NCI-H82 (cell line): ENCODE measurements at regions not wholly inside any gene's neighbourhood (a gene's known extent, or its start where the extent isn't known, plus 50 kb on each side); places are given as distances from the start of the nearest gene placed in this dataset.

Experiments
- DNase-seq: peaks from one replicate; lab custom pipeline; 2025; lab: John Stamatoyannopoulos, UW

GRCh38 chr12:71071536-71072097 lies 86.2 kb downstream of the TSPAN8 start:
- no peak for DNase-seq

DNA sequence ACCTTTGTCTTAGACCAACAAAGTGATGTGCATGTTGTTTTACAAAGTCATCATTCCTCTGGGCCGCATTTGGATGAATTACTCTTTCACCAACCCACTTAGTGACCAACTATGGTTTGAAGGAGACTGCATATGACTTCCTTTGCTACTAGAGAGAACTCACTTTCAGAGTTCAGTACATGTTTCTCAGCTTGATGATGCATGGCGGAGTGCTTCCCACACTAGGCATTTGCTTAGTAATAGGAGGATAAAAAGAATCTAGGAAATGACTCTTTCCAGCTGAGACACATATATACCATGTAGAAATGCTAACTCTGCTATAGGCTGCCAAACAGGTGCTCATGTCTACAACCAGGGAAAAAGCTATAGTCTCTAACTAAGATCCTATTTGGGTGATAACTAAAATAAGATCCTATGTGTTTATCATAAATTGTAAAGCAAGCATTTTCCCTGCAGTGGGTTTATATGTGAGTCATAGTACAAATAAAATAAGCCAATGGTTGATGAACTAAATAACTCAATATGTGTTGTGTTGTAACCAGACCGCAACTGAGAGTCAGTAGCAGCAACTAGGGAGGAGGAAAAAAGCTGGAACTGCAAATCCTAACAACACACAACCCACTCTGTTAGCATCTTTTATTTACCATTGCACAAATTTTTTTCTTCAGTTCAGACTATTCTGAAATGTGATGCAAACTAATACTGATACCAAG lies 87.2 kb downstream of the TSPAN8 start:
- no peak for DNase-seq

DNA sequence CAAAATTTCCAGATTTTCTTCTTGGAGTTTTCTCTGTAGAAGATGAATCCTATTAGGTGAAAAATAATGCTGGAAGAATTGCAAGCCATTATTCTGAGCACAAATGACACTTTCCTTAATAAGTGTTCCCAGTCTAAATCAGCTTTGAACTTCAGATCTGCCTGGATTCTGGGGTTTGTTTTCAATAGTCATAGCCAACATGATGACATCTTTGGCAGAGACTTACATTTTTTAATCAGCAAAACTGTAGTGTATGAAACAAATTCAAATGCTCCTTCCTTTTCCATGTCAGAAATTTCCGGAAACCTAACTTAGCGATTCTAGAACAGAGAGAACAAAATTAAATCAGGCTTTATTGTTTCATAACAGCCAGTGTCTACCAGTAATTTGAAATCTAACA lies 88.5 kb downstream of the TSPAN8 start:
- no peak for DNase-seq

DNA sequence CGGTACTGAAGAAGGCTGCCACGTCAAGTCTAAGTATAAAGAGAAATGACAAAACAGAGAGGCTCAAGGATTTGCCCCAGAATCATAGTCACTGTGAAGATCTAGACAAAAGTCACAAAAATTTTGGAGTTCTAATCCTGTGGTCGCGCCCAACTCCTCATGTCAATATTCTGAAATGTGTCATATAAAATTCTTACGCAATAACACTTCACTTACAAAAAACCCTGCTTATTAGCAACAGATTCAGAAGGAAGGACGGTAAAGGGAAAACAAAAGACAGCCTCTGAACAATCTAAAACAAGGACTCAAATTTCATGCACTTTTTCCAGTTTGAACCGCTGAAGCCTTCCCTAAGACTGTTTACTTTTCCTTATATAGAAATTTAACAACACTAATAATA lies 94.7 kb downstream of the TSPAN8 start:
- DNase-seq: no peak

DNA sequence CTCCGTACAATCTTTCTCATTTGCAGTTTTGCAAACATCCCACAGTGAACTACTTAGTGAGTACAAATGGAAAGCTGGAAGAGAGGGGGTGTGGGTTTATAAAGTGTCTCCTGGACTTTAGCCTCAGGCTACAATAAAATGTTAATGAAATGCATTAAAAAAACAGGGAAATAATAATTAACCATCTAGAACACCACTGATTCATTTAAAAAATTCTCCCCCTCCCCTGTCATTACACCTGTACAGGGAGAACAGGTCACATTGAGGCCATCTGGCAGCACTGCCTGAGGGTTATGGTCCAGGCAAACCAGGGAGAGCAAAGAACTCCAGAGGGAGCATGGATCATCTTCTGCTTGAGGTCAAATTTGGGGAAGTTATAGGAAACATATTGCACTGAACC lies 96.3 kb downstream of the TSPAN8 start:
- DNase-seq: no peak

GRCh38 chr12:71060426-71060825 lies 97.4 kb downstream of the TSPAN8 start:
- peak; percentile 91 for DNase-seq

GRCh38 chr12:71057330-71057729 lies 100.5 kb downstream of the TSPAN8 start:
- peak; percentile 62 for DNase-seq

- no peak for DNase-seq
Measured at GRCh38 chr12:71054551-71054950, 103.2 kb downstream of the TSPAN8 start.

DNA sequence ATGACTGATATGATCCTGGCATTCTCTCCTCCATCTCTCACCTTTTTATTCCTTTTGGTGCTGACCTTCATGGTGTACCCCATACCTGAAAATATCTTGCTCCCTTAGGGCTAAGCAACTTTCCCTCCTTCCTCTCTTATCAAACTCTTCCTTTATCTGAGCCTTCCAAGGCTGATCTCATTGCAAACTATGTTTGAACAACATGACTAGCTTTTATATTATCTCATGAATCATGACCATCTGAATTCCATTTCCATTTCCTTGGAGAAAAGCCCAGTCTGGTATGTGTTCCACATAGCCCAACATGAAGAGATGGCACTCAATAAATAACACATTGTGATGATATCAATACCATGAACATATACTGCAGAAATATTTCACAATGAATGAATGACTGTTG lies 111.6 kb downstream of the TSPAN8 start:
- DNase-seq: no peak

DNA sequence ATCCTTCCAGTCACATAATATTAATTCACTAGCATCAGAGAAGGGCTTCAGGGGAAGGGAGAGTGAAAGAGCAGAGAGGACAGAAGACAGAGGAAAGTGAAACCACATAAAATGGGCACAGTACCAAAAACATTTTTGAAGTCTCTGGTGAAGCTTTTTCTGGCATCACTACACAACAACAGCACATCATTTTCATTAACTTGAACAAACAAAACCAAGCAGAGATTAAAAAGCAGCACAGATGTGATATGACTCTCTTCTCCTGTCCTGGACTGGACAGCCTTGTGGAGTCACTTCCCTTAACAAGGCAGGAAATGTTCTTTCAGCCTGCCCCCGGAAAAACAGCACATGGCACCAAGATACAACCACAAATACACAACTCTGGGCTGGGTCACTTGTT lies 112.0 kb downstream of the TSPAN8 start:
- DNase-seq: no peak

DNA sequence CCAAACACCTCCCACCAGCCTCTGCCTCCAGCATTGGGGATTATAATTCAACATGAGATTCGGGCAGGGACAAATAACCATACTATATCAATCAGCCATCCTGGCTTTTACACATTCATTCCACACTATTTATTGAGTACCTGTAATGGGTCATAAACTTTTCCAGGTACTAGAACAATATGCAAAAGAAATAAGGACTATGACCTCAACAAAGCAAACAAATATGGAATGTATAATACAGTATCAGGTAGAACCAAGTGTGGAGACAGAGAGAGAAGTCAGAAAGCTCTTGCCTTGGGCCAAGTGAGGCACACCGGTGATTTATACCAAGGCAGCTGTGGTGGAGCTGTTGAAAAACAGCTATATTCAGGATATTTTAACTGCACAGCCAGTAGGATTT lies 116.3 kb downstream of the TSPAN8 start:
- no peak for DNase-seq

- DNase-seq: no peak
Measured at GRCh38 chr12:71038960-71039359, 118.4 kb upstream of the PTPRR start.

GRCh38 chr12:71036526-71036925 lies 116.0 kb upstream of the PTPRR start:
- DNase-seq: no peak

GRCh38 chr12:71032933-71033332 lies 112.4 kb upstream of the PTPRR start:
- DNase-seq: no peak

GRCh38 chr12:71029302-71029701 lies 108.8 kb upstream of the PTPRR start:
- peak; percentile 70 for DNase-seq

GRCh38 chr12:71027856-71028255 lies 107.3 kb upstream of the PTPRR start:
- no peak for DNase-seq

DNA sequence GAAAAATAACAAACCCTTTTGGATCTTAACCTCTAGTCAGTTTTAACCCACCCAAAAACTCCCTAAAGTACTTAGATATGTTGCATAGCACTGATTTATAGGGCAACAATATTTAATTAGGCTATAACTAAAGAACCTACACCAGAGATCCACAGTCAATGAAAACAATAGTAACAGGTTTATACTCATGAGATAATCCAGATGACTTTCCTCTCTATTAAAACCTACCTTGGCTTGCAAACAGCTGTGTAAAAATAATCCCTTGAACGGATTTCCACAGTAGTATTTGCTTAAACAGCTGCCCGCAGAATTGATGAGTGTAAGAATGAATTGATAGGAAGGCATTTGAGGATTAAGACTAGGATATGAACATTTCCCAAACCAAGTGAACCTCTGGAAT lies 104.3 kb upstream of the PTPRR start:
- DNase-seq: peak; percentile 71

DNA sequence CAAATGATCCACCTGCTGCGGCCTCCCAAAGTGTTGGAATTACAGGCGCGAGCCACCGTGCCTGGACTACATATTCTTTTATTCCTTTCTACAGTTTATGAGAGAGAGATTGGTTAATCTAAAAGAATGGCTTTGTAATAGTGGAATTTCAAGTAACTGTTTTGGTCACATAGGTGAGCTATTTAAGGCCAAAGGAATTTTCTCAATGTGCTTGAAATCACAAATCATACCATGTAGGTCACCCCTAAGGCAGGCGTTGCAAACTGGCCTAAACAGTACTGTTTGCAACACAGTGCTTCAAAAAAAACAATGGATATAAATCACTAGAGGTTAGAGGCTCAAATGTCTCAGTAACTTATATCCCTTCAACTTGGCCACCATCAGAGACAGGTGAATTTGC lies 103.7 kb upstream of the PTPRR start:
- DNase-seq: no peak

DNA sequence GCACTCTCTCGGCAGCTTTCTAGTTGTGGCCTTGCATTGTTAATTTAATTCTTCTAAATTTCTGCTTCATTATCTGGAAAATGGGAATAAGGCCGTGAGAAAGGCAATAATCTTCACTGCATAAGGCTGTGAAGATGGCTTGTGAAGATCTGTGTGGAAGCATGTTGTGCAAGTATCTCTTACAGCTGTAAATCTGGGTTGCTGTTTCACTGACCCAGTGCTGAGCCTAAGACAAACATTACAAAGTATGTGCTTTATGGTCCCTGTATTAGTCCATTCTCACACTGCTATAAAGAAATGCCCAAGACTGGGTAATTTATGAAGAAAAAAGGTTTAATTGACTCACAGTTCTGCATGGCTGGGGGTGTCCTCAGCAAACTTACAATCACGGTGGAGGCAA lies 101.0 kb upstream of the PTPRR start:
- DNase-seq: peak; percentile 47

GRCh38 chr12:71019282-71019831 lies 98.8 kb upstream of the PTPRR start:
- DNase-seq: no peak

- DNase-seq: no peak
Measured at GRCh38 chr12:71018682-71019081, 98.1 kb upstream of the PTPRR start.

DNA sequence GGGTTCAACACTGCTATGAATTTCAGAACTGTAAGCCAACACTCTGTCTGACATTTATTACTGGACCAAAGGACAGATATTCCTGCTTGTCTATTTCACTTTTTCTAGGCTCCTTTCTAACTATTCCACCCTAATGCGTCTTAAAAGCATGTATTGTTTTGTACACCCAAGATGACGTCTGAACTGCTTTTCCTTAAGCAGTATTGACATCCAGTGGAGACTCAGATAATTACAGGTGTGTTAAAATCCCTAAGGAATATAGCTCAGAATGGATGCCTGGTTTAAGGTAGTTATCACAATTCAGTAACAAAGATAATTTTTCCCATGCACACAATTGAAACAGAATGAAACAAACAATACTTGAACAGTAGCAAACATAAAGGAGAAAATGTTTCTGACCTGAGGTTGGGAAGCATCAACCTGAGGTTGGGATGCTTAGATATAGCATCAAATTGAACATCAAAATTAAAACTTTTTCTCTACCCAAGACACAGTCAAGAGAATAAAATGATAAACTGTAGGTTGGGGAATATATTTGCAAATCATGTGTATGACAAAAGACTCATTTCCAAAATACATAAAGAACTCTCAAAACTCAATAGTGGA lies 93.7 kb upstream of the PTPRR start:
- peak; percentile 66 for DNase-seq

DNA sequence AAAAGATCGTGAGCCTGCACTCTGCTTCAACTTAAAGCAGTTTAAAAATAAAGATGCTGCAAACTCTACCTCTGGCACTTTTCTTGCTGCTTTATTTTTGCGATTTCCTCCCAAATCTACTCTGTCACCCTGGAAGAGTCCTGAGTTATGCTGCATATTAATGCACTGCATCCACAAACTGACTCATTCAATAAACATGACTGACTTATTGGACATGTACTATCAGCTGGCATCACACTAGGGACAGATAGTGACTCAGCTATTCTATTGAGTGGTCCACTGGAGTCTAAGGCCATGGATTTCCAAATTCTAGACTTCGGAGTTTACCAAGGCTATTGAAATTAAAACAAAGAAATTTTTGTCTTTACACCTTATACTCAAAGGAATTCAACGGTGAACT lies 90.7 kb upstream of the PTPRR start:
- DNase-seq: no peak

- DNase-seq: no peak
Measured at GRCh38 chr12:71010143-71010479, 89.6 kb upstream of the PTPRR start.
